Activated naive CD4-positive, alpha-beta T cell treated with anti-CD3 and anti-CD28 coated beads, Interleukin-2, amount 10 ng/mL, durations not matched to agents 7 days and 5 days (primary cell): ENCODE measurements at regions not wholly inside any gene's neighbourhood (a gene's known extent, or its start where the extent isn't known, plus 50 kb on each side); places are given as distances from the start of the nearest gene placed in this dataset.

ENCODE experiments used
- CTCF ChIA-PET: fragments of 350-600 bp; sonication (Branson Sonifier 250); formaldehyde crosslinking; loops from one replicate; lab custom pipeline; 2021; ENCODE audit warnings: antibody characterized with exemption; lab: Charles Lee
- DNase-seq: peaks from one replicate; pipeline ENCODE4 v3.0.0-alpha.2; 2020
- H3K27ac Mint-ChIP-seq: one replicate; pipeline ENCODE4 v1.8.0; 2021; ENCODE audit warnings: mild to moderate bottlenecking, moderate library complexity, mixed read lengths
- H3K27me3 Mint-ChIP-seq: one replicate; pipeline ENCODE4 v1.8.0; 2021; ENCODE audit warnings: mild to moderate bottlenecking, mixed read lengths
- H3K36me3 Mint-ChIP-seq: one replicate; pipeline ENCODE4 v1.8.0; 2021; ENCODE audit warnings: mixed read lengths
- H3K4me1 Mint-ChIP-seq: one replicate; pipeline ENCODE4 v1.8.0; 2021; ENCODE audit warnings: mixed read lengths
- H3K4me3 Mint-ChIP-seq: one replicate; pipeline ENCODE4 v1.8.0; 2021; ENCODE audit warnings: mild to moderate bottlenecking, moderate library complexity, mixed read lengths
- H3K9me3 Mint-ChIP-seq: one replicate; pipeline ENCODE4 v1.8.0; 2021; ENCODE audit warnings: mixed read lengths

DNA sequence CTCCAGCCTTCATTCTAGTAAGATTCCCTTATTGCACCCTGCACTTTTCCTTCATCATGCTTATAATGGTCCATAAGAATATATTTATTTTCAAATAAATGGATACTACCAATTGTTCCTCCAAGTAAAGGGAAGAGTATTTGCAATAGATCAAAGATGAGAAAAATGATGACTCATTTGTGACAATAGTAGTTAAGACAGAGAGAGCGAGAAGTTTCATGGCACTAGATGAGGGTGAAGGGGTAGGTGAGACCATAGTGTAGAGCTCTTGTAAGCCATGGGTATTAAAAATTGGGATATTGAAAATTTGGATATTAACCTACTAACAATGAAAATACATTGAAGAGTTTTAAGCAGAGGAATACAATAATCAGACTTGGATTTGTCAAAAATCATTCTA is 404.6 kb downstream of the EFNA5 start:
- H3K4me1 Mint-ChIP-seq, result peaks cover 9% of the 10 kb centered on the region
- no peak for DNase-seq
- H3K27ac Mint-ChIP-seq, result no peak overlapping the region
- no peak overlapping the region for H3K4me3 Mint-ChIP-seq
- CTCF ChIA-PET, result no interaction called here
- H3K36me3 Mint-ChIP-seq, result no peaks in the 10 kb centered on the region
- H3K27me3 Mint-ChIP-seq, result no peaks in the 10 kb centered on the region
- H3K9me3 Mint-ChIP-seq, result peaks cover 6% of the 10 kb centered on the region

GRCh38 chr5:107265193-107265592 is 405.5 kb downstream of the EFNA5 start:
- Mint-ChIP-seq H3K9me3 (peaks cover 7% of the 10 kb centered on the region), H3K36me3 (no peaks in the 10 kb centered on the region), H3K4me1 (peaks cover 9% of the 10 kb centered on the region), H3K4me3 (no peak overlapping the region), H3K27ac (no peak overlapping the region), H3K27me3 (no peaks in the 10 kb centered on the region)
- CTCF ChIA-PET, result interaction anchor here (1.5 kb wide), 1 partner anchor 17 kb away, joined by 6 read pairs; no protein-coding TSS in a partner anchor
- DNase-seq, result no peak

DNA sequence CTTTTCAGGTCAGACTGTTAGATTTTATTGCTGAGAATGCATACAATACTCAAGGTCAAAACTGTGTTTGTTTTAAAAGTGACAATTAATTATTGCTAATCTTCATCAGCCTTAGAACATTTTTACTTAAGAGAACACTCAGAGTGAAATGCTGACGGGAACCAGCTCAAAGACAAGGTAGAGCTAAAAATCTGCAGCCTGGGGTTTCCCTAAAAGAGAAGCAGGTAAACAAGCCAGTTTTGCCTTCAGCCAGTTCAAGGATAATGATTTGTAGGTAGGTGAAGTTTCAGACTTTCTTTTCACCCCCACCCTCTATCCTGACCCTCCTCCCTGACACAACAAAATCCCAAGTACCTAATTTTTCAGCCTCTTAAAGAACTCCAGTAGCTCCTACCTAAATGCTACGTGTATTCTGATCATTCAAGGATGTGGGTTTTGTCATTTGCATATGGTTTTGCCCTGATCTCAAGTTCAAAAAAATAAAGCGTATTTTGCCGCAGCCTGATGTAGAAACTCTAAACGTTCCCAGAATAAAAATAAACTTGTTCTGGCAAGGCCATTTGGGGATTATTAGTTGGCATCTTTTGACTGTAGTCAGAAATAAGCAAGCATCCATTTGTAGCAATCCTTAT is 407.2 kb downstream of the EFNA5 start:
- no peak for DNase-seq
- no peaks in the 10 kb centered on the region for H3K36me3 Mint-ChIP-seq
- H3K4me1 Mint-ChIP-seq, result peaks cover 9% of the 10 kb centered on the region
- H3K9me3 Mint-ChIP-seq, result peaks cover 7% of the 10 kb centered on the region
- no peak overlapping the region for H3K4me3 Mint-ChIP-seq
- CTCF ChIA-PET, result interaction anchor here (0.8 to 1.0 kb wide), 2 partner anchors 15 to 41 kb away, joined by 3 read pairs; no protein-coding TSS in a partner anchor
- no peaks in the 10 kb centered on the region for H3K27me3 Mint-ChIP-seq
- H3K27ac Mint-ChIP-seq, result no peak overlapping the region

DNA sequence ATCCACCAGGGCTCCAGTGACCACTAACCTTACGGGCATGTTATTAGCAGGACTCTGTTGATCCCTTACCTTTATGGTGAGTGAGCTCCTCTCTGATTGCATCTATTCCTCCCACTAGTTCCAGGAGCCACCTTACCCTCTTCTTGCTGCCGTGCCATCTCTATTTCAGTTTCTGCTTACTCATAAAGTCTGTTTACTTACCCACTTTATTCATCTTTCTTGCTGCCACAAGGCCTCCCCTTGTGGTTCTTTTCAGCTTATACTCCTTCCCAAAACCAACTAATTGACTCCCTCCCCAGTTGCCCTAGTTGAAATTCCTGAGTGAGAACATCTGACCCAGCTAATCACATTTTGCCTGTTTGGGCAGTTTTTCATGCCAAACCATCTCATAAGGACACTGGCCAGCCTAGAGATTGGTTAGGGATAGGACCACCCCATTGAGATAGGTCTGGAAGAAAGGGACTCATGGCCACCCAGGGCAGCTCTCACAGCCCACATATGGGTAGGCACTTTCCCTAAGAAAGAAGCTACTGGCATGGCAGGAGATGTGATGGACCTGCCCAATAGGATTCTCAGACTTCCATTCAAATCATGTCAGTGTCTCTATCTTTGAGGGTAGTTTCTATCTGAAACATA is 412.7 kb downstream of the EFNA5 start:
- Mint-ChIP-seq H3K36me3 (no peaks in the 10 kb centered on the region), H3K27me3 (no peaks in the 10 kb centered on the region), H3K9me3 (peaks cover 7% of the 10 kb centered on the region), H3K4me3 (no peak overlapping the region), H3K4me1 (no peaks in the 10 kb centered on the region), H3K27ac (peak overlapping the region; percentile 39)
- DNase-seq, result no peak
- CTCF ChIA-PET, result no interaction called here

GRCh38 chr5:107254902-107255234 is 415.9 kb downstream of the EFNA5 start:
- CTCF ChIA-PET, result no interaction called here
- Mint-ChIP-seq H3K36me3 (no peaks in the 10 kb centered on the region), H3K9me3 (no peaks in the 10 kb centered on the region), H3K4me3 (no peak overlapping the region), H3K27me3 (no peaks in the 10 kb centered on the region), H3K4me1 (no peaks in the 10 kb centered on the region), H3K27ac (no peak overlapping the region)
- DNase-seq, result no peak

- H3K9me3 Mint-ChIP-seq, result no peaks in the 10 kb centered on the region
- no peak for DNase-seq
- no peak overlapping the region for H3K4me3 Mint-ChIP-seq
- no peaks in the 10 kb centered on the region for H3K4me1 Mint-ChIP-seq
- CTCF ChIA-PET, result interaction anchor here (1.3 kb wide), 1 partner anchor 318 kb away, joined by 3 read pairs; no protein-coding TSS in a partner anchor
- no peaks in the 10 kb centered on the region for H3K36me3 Mint-ChIP-seq
- no peaks in the 10 kb centered on the region for H3K27me3 Mint-ChIP-seq
- no peak overlapping the region for H3K27ac Mint-ChIP-seq
Observed at GRCh38 chr5:107254214-107254901, 416.4 kb downstream of the EFNA5 start.

DNA sequence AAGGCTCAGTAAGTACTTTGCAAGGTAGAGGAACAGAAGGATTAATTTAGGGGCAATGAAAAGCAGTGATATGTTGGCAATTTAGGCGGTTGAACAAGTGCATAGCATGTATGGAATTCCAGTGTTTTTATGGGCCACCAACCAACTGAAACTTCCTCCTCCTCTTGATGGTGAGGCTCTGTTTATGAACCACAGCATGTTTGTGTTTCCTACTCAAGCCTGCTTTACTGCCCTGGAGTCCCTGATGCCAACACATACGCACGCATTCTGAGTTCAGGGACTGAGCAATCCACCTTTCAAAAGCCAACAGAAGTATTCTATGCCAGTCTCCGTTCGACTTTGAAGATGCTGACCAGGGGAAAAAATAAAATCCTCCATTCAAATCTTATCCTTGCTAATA is 417.5 kb downstream of the EFNA5 start:
- CTCF ChIA-PET, result interaction anchor here (1.3 kb wide), 1 partner anchor 319 kb away, joined by 3 read pairs; no protein-coding TSS in a partner anchor
- no peak for DNase-seq
- Mint-ChIP-seq H3K27ac (no peak overlapping the region), H3K36me3 (no peaks in the 10 kb centered on the region), H3K4me3 (no peak overlapping the region), H3K9me3 (no peaks in the 10 kb centered on the region), H3K27me3 (no peaks in the 10 kb centered on the region), H3K4me1 (no peaks in the 10 kb centered on the region)

- no peak overlapping the region for H3K27ac Mint-ChIP-seq
- no peaks in the 10 kb centered on the region for H3K27me3 Mint-ChIP-seq
- CTCF ChIA-PET, result interaction anchor here (2.0 kb wide), 1 partner anchor 321 kb away, joined by 7 read pairs; no protein-coding TSS in a partner anchor
- H3K4me3 Mint-ChIP-seq, result no peak overlapping the region
- no peaks in the 10 kb centered on the region for H3K4me1 Mint-ChIP-seq
- no peak for DNase-seq
- no peaks in the 10 kb centered on the region for H3K9me3 Mint-ChIP-seq
- H3K36me3 Mint-ChIP-seq, result no peaks in the 10 kb centered on the region
Observed at GRCh38 chr5:107251151-107251550, 419.6 kb downstream of the EFNA5 start.

DNA sequence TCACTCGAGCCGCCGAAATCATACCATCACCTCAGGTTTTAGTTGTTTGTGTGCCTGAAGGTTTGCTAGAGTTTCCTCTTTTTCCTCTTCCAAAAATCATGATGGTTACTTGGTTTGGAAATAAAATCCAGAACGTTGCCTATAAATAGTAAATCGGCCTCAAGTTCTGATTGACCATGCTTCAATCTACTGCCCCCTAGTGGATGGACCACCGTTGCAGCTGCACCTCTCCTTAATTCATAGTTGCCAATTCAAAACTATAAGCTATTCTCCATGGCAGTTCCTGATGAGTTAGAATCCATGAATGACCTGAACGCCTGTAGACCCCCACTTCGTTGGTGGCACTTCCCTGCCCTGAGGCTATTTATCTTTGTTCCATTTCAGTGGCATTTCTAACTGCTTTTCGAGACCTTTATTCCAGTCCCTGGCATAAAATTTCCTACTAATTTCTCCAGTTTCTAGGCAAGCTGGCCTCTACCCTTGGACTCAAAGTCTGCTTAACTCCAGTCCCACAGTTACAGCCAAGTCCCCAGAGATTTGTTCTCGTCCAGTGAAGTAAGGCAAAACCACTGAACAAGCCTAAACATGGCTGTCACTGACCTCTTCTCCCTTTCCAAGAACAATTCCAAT is 422.6 kb downstream of the EFNA5 start:
- no peaks in the 10 kb centered on the region for H3K9me3 Mint-ChIP-seq
- no peaks in the 10 kb centered on the region for H3K27me3 Mint-ChIP-seq
- H3K4me1 Mint-ChIP-seq, result no peaks in the 10 kb centered on the region
- DNase-seq, result peak; percentile 61
- H3K36me3 Mint-ChIP-seq, result no peaks in the 10 kb centered on the region
- no peak overlapping the region for H3K4me3 Mint-ChIP-seq
- CTCF ChIA-PET, result interaction anchor here (0.6 to 2.2 kb wide), 16 partner anchors 14 to 361 kb away, joined by 3 to 7 read pairs (median 3); no protein-coding TSS in a partner anchor
- no peak overlapping the region for H3K27ac Mint-ChIP-seq

- Mint-ChIP-seq H3K27me3 (no peaks in the 10 kb centered on the region), H3K4me3 (no peak overlapping the region), H3K9me3 (no peaks in the 10 kb centered on the region), H3K36me3 (no peaks in the 10 kb centered on the region), H3K4me1 (no peaks in the 10 kb centered on the region), H3K27ac (no peak overlapping the region)
- DNase-seq, result no peak
- CTCF ChIA-PET, result interaction anchor here (1.2 to 2.2 kb wide), 9 partner anchors 13 to 48 kb away, joined by 3 to 7 read pairs (median 3); no protein-coding TSS in a partner anchor
Observed at GRCh38 chr5:107247427-107247826, 423.3 kb downstream of the EFNA5 start.

DNA sequence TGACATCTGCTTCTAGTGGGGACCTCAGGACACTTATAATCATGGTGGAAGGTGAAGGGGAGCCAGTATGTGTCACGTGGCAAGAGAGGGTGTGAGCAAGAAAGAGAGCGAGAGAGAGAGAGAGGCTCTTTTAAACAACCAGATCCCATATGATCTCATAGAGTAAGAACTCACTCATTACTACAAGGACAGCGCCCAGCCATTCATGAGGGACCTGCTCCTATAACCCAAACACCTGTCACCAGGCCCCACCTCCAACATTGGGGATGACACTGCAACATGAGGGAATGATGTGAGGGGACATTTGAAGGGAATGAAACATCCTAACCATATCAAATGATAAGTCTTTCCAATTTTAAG is 427.5 kb downstream of the EFNA5 start:
- no peak for DNase-seq
- Mint-ChIP-seq H3K9me3 (no peaks in the 10 kb centered on the region), H3K4me3 (no peak overlapping the region), H3K27ac (no peak overlapping the region), H3K4me1 (no peaks in the 10 kb centered on the region), H3K36me3 (no peaks in the 10 kb centered on the region), H3K27me3 (no peaks in the 10 kb centered on the region)
- CTCF ChIA-PET, result no interaction called here

GRCh38 chr5:107242411-107243219 is 428.1 kb downstream of the EFNA5 start:
- no peaks in the 10 kb centered on the region for H3K9me3 Mint-ChIP-seq
- no peak overlapping the region for H3K4me3 Mint-ChIP-seq
- CTCF ChIA-PET, result no interaction called here
- no peak for DNase-seq
- no peak overlapping the region for H3K27ac Mint-ChIP-seq
- H3K36me3 Mint-ChIP-seq, result no peaks in the 10 kb centered on the region
- H3K27me3 Mint-ChIP-seq, result no peaks in the 10 kb centered on the region
- no peaks in the 10 kb centered on the region for H3K4me1 Mint-ChIP-seq

- CTCF ChIA-PET, result no interaction called here
- H3K27ac Mint-ChIP-seq, result no peak overlapping the region
- DNase-seq, result no peak
- H3K36me3 Mint-ChIP-seq, result no peaks in the 10 kb centered on the region
- H3K4me1 Mint-ChIP-seq, result no peaks in the 10 kb centered on the region
- H3K9me3 Mint-ChIP-seq, result no peaks in the 10 kb centered on the region
- no peaks in the 10 kb centered on the region for H3K27me3 Mint-ChIP-seq
- no peak overlapping the region for H3K4me3 Mint-ChIP-seq
Observed at GRCh38 chr5:107241841-107242240, 428.9 kb downstream of the EFNA5 start.

DNA sequence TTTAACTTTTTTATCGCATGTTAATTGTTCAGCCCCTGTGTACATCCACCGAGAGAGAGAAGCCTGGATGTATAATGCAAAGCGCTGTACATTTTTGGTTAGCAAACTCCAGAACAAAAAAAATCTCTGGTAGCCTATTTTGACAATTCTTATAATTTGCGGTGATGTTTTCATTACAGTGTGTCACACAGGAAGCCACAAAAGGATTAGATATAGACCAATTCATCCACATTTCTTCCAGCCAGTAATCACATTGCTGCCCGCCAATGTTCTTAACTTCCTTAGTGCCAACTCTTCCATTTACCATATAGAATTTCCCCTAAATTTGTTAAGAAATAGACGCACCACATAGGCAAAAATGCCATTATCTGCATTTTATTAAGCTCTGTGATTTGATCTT is 435.6 kb downstream of the EFNA5 start:
- CTCF ChIA-PET, result no interaction called here
- Mint-ChIP-seq H3K4me1 (no peaks in the 10 kb centered on the region), H3K9me3 (no peaks in the 10 kb centered on the region), H3K27ac (no peak overlapping the region), H3K27me3 (no peaks in the 10 kb centered on the region), H3K36me3 (no peaks in the 10 kb centered on the region), H3K4me3 (no peak overlapping the region)
- DNase-seq, result no peak
